GM18907 (cell line): ENCODE measurements at regions not wholly inside any gene's neighbourhood (a gene's known extent, or its start where the extent isn't known, plus 50 kb on each side); places are given as distances from the start of the nearest gene placed in this dataset.

Experiments
- ATAC-seq: cut with Tn5 transposase; IDR thresholded peaks from one replicate; pipeline ENCODE4 v1.9.1; 2021; ENCODE audit warnings: mild to moderate bottlenecking, moderate library complexity; ENCODE audit not compliant: unreplicated experiment

GRCh38 chr13:109671919-109672318, 114.5 kb downstream of the IRS2 start:
- ATAC-seq = no peak

GRCh38 chr13:109670776-109671175, 115.6 kb downstream of the IRS2 start:
- ATAC-seq = no peak

- no peak for ATAC-seq
These were observed 116.4 kb downstream of the IRS2 start for GRCh38 chr13:109669956-109670355.

- no peak for ATAC-seq
These were observed 117.2 kb downstream of the IRS2 start for GRCh38 chr13:109669234-109669612.

- ATAC-seq = no peak
These were observed 117.8 kb downstream of the IRS2 start for GRCh38 chr13:109668433-109669233.

- ATAC-seq = no peak
These were observed 118.5 kb downstream of the IRS2 start for GRCh38 chr13:109667807-109668291.

GRCh38 chr13:109667056-109667455, 119.3 kb downstream of the IRS2 start:
- no peak for ATAC-seq

- ATAC-seq = no peak
These were observed 119.7 kb downstream of the IRS2 start for GRCh38 chr13:109666656-109667055.

- no peak for ATAC-seq
These were observed 120.6 kb downstream of the IRS2 start for GRCh38 chr13:109665781-109666249.

- no peak for ATAC-seq
These were observed 121.1 kb downstream of the IRS2 start for GRCh38 chr13:109665240-109665639.

GRCh38 chr13:109657395-109657794, 129.0 kb downstream of the IRS2 start:
- ATAC-seq = no peak

GRCh38 chr13:109656206-109656605, 130.2 kb downstream of the IRS2 start:
- no peak for ATAC-seq

- ATAC-seq = no peak
These were observed 130.8 kb downstream of the IRS2 start for GRCh38 chr13:109655611-109656010.

- no peak for ATAC-seq
These were observed 131.2 kb downstream of the IRS2 start for GRCh38 chr13:109655206-109655600.

- ATAC-seq = no peak
These were observed 131.8 kb downstream of the IRS2 start for GRCh38 chr13:109654341-109655205.

GRCh38 chr13:109652531-109652930, 133.9 kb downstream of the IRS2 start:
- no peak for ATAC-seq

- no peak for ATAC-seq
These were observed 134.5 kb downstream of the IRS2 start for GRCh38 chr13:109651854-109652253.

GRCh38 chr13:109651311-109651710, 135.1 kb downstream of the IRS2 start:
- no peak for ATAC-seq

- ATAC-seq = no peak
These were observed 135.5 kb downstream of the IRS2 start for GRCh38 chr13:109650861-109651260.

GRCh38 chr13:109649713-109650112, 136.7 kb downstream of the IRS2 start:
- no peak for ATAC-seq

- no peak for ATAC-seq
These were observed 138.7 kb downstream of the IRS2 start for GRCh38 chr13:109647699-109648098.

GRCh38 chr13:109647053-109647452, 139.3 kb downstream of the IRS2 start:
- no peak for ATAC-seq
